Bone marrow (tissue), 2 donors: ENCODE measurements at regions not wholly inside any gene's neighbourhood (a gene's known extent, or its start where the extent isn't known, plus 50 kb on each side); places are given as distances from the start of the nearest gene placed in this dataset.
"Not testable (repeated sequence)": the region's sequence is repeated elsewhere in the genome, so short reads cannot be mapped to it uniquely, and the experiment has no call there.

Source experiments
- DNase-seq, 2 donors: peaks; one replicate each; lab custom pipeline; 2025; lab: John Stamatoyannopoulos, UW

DNA sequence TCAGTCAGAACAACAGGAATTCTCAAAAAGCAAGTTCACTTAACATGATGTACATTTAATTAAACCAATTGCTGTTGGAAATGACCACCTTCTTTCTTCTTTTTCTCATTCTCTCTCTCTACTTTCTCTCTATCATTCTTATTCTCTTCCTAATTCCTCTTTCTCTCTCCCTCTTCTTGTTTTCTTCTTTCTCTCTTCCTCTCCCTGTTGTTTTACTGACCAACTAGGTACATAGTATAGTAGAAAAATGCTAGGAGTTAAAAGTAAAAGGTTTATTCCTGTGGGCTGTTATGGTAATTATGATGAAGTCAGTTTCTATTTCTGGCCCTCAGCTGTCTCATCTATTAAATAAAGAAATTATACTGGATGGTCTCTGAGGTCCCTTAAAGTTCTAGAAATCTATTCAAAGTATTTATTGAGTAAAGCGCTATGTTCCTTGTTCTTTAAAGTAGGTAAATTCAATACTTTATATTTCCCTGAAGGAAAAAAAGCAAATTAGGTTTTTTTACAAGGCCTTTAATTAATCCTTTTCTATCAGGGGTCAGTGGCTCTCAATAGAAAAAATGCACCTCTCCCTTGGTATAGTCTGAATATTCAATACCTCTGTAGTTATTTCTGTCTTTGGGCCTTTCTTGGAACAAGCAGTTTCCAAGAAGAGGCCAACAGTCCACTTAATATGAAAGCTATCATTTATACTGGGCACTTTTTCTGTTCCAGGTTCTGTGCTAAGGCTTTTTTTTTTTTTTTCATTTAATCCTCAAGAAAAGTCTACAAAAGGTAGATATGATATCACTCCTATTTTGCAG lies 102.3 kb upstream of the SLC30A5 start:
- no peak for DNase-seq

GRCh38 chr5:68994645-68995044 lies 99.2 kb upstream of the SLC30A5 start:
- no peak for DNase-seq

DNA sequence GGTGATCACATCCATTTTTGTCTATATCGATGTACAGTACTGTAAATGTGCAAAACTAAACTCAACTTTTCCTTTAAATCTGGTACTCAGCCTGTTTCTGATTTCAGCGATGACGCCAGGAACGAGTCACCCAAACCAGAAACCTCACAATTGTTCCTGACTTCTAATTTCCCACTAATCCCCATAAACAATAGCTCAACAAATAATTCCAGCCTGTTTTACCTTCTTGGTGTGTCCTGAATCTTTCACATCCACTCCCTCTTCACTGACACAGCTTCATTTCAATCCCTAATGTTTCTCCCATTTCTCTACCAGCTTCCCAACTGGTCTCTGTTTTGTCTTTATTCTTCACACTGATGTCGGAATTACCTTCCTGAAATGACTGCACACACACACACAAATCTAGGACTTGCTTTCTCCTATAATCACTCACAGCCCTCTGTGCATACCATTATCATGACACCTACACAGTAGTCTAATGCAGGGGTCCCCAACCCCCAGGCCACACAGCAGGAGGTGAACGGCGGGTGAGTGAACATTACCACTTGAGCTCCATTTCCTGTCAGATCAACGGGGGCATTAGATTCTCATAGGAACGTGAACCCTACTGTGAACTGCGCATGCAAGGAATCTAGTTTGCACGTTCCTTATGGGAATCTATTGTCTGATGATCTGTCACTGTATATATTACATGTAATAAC lies 97.8 kb upstream of the SLC30A5 start:
- no peak for DNase-seq

DNA sequence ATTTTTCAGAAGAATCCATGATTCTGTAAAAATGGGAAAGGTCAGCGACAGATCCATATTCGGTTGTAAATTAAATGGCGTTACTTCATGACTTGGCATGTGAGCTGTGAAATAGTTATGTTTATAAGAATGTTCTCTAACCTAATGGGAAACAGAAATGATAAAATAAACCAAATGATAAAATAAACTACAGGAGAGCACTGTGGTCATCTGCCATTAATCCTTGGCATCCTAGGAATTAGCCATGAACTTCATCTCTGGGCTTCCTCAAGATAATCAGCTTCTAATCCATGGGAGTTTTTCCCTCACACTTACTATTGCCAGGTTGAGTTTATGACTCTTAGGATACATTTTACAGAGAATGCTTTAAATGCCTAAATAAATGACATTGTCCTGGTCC lies 94.6 kb upstream of the SLC30A5 start:
- no peak for DNase-seq

DNA sequence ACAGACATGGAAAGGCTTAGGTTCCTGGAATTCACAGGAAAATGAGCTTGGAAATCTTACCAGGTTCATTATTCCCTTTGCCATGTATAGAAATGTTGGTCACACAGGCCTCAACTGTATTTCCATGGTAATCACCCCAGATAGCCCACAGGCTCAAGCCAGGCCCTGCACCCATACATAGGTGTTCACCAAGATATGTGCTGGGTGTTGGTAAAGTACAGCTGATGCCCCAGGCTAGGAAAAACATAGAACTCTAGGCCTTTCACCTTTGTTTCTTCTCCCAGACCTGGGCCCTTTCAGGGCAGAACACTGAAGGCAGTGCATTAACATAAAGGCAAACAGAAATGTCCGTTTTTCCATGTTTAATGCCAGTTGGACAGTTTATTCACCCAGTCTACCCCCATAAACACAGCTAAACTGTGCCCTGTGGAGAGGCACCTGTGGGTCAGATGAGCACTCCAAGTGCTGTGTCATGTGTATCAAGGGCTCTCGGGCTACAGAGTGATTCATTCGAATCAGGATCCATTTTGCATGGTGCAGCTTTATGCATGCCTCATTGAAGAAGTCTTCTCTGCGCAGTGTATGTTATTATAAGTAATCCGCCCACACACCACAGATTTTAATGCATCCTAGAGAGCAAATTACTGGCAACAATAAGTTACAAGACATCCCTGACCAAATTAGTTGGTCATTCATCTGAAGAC lies 93.4 kb upstream of the SLC30A5 start:
- no peak for DNase-seq

DNA sequence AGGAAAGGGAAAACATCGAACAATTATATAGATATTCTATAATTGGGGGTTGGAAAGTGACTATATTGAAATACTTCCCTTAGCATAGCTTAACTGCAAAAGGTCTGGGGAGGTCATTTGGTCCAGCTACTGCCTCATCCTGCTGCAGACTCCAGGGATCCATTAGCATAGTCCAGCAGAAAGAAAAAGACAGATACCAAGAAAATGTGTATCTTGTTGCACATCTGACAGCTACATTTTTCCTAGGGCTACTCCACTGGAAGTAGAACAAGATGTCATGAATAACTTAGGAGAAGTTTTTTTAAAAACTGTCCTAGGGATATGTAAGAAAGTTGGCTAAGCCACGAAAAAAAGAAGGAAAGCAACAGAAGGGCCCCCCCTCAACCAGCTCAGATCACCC lies 92.9 kb upstream of the SLC30A5 start:
- DNase-seq = no peak

GRCh38 chr5:69001627-69002026 lies 92.2 kb upstream of the SLC30A5 start:
- DNase-seq = no peak

DNA sequence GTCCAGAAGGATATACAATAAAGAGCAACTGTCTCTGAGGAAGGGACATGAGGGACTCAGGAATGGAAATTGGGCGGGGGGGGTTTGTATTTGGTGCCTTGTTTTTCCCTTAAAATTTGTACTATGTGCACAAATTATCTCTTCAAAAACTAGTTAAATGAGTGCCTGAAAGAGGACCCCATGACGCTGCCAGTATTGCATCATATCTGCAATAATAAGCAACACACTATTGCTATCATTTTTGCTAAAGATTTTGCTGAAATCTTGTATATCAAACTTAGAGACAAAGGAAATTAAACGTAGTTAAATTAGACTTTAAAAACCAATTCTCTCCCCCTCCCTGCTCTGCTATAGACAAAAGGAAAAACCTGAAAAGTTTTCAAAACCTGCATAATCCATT lies 89.7 kb upstream of the SLC30A5 start:
- DNase-seq = no peak

DNA sequence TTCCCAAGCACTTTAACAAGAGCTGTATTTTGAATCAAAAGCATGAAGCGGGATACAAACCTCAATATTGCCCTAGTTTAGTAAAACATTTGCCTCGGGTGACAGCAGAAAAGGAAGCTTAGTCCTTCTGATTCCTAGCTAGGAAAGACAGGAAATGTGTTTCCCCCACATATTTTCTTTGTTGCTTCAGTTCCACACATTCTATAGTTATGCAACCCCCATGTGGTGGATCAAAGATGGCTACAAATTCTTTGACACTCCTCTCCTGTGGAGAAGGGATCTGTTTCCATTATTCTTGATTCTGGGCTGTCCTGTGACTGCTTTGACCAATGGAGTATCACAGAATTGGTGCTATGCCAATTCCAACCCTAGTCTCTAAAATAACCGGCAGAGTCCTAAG lies 89.1 kb upstream of the SLC30A5 start:
- no peak for DNase-seq

- no peak for DNase-seq
These were observed 87.8 kb upstream of the SLC30A5 start for GRCh38 chr5:69006030-69006429.

GRCh38 chr5:69007163-69007562 lies 86.7 kb upstream of the SLC30A5 start:
- no peak for DNase-seq

DNA sequence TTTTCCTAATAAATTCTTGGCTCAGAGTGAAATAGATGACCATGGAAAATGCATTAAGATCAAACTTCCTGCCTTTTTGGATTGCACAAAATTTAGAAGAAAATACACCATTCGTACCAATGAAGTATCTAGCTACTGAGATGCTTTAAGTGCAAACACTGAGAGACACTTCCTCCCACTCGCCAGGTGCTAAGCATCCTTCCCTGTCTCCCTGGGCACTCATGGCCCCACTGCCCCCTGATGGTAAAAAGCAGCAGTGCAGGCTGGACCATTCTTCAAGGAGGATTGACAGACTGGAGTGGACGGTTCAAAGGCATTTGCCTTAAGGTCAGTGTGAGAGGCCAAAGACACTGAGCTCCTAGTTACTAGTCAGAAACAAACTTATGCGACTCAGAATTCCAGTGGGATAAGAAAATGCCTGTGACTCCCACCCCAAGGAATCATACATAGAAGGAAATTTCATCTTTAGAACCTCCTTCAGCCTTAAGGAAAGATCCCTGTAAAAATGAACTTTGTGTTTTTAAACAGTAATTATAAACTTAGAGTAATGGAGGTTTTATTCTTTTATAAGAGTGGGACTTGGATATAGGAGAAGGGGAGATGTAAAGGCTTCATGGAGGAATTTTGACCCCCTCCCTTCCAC lies 86.0 kb upstream of the SLC30A5 start:
- DNase-seq = peak; percentile 3 to 13

DNA sequence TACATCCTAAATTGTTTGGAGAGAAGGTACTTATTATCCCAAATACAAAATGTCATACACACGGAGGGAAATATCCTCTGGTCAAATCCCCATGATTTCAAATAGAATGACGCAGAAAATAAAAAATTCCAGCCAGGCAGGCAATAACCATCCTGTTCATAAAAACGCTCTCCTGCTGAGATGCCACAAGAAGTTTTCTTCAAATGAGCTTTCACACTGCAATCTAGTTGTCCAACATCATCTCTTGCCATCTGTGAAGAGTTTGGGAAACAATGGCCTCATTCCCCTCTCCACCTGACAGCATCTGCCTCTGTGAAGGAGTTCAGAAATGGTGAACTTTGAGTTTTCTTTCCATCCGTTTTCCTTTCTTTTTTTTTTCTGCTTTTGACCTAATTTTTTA lies 83.3 kb upstream of the SLC30A5 start:
- DNase-seq = no peak

DNA sequence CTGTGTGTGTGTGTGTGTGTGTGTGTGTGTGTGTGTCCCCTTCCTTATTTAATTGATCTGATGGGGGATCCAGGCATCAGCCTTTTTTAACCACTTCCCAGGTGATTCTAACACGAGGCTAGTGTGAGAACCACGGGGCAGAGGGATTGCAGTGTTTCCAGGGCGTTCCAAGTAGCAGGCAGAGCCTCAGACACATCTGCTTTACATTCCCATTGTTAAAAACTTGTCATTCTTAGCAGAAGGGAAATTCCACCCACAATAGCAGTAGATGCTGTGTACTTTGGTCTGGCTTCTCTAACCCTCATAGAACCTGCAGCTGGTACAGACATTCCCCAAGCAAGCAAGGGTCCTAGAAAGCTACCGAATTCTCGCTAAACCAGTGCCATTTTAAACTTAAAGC lies 81.9 kb upstream of the SLC30A5 start:
- no peak for DNase-seq

DNA sequence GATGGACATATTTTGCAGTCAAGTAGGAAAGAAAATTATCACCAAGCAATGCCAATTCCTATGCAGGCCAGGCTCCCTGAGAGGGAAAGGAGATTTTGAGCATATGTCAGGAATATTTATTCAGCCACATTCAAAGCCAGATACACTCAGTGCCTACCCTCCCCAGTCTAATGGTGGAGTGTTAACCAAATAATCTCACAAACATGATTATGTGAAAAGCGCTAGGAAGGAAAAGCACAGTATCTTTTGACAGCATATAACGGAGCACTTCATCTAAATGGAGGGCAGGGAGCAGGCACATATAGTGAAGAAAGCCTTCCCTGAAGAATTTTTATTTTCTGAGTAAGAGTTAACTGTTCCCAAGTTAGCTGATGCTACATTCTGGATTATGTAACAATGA lies 80.3 kb upstream of the SLC30A5 start:
- no peak for DNase-seq

DNA sequence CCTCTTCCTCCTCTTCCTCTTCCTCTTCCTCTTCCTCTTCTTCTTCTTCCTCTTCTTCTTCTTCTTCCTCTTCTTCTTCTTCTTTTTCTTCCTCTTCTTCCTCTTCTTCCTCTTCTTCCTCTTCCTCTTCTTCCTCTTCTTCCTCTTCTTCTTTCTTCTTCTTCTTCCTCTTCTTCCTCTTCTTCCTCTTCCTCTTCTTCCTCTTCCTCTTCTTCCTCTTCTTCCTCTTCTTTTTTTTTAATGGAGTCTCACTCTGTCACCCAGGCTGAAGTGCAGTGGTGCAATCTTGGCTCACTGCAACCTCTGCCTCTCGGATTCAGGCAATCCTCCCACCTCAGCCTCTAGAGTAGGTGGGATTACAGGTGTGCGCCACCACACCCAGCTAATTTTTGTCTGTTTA lies 79.8 kb upstream of the SLC30A5 start:
- not testable (repeated sequence) for DNase-seq

GRCh38 chr5:69019668-69020375 lies 74.0 kb upstream of the SLC30A5 start:
- no peak for DNase-seq

- peak in 1 of 2 donors; percentile 18 for DNase-seq
These were observed 69.6 kb upstream of the SLC30A5 start for GRCh38 chr5:69024241-69024651.

- DNase-seq = no peak
These were observed 64.5 kb upstream of the SLC30A5 start for GRCh38 chr5:69029292-69029691.

DNA sequence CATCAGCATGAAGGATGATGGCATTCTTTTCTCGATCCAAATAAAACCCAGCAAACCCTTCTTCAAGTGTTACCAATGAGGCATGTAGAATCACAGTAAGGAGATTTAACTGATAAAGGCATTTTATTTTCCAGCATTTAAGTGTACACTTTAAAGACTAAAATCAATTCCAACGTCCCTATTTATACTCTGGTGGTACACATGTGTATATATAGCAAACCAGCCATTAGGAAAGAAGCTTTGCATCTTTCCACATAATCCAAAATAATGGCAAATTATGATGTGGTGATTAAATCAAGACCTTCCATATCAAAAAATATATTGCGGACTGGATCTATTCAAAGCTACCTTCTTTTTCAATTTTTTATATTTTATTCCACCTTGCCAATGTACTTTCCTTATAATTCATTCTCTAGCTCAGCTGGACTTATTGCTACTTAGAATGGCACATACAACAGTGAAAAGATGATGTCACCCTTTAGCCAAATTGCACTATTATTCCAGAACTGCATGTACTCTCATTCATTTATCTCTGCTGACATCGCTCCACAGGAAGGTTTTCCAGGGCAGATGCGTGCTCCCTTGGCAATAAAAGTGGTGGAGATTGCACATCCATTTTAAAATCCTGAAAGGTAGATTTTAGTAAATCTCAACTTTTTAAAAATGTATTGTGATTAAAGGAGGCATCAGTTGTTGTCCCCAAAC lies 63.3 kb upstream of the SLC30A5 start:
- no peak for DNase-seq

DNA sequence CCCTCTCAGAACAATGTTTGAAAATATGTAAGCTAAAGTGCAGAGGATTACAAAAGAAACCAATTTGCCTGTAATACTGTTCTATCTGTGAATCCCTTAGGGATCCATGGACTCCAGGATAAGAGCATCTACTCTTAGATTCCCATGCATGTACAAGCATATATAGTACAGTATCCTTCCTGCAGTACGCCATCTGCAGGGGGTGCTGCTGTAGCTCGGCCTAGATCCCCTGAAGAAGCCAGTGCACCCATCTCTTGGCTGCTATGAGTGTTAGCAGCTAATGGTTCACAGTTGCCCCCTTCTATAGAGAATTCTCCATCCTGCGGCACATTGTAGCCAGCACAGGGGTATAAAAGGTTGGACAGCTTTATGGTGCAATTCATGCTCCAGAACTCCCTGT lies 61.8 kb upstream of the SLC30A5 start:
- no peak for DNase-seq
